Ureter (tissue), 1 donor: ENCODE measurements at regions not wholly inside any gene's neighbourhood (a gene's known extent, or its start where the extent isn't known, plus 50 kb on each side); places are given as distances from the start of the nearest gene placed in this dataset.
A peak's percentile ranks its signal among the peaks of the same experiment; 100 is the strongest.
"Not testable (repeated sequence)": the region's sequence is repeated elsewhere in the genome, so short reads cannot be mapped to it uniquely, and the experiment has no call there.

Experiments
- DNase-seq: peaks from one replicate; pipeline ENCODE4 v3.0.0-alpha.2; 2020; ENCODE audit warnings: low spot score
- donor health status: DM: yes; HTN: yes; CAD: no.

- DNase-seq = peak; percentile 51
These were observed 56.6 kb upstream of the GOLGA8N start for GRCh38 chr15:32536507-32537172.

GRCh38 chr15:32536057-32536493, 57.2 kb upstream of the GOLGA8N start:
- DNase-seq = not testable (repeated sequence)

- DNase-seq = not testable (repeated sequence)
These were observed 57.9 kb upstream of the GOLGA8N start for GRCh38 chr15:32535150-32535898.

GRCh38 chr15:32522900-32523299, 67.5 kb upstream of the GOLGA8O start:
- DNase-seq = not testable (repeated sequence)

GRCh38 chr15:32522421-32522820, 67.0 kb upstream of the GOLGA8O start:
- DNase-seq = not testable (repeated sequence)

- DNase-seq = not testable (repeated sequence)
These were observed 63.5 kb upstream of the GOLGA8O start for GRCh38 chr15:32518976-32519375.

- not testable (repeated sequence) for DNase-seq
These were observed 62.6 kb upstream of the GOLGA8O start for GRCh38 chr15:32518013-32518412.

GRCh38 chr15:32516954-32517353, 61.5 kb upstream of the GOLGA8O start:
- DNase-seq = not testable (repeated sequence)

GRCh38 chr15:32513378-32513777, 57.9 kb upstream of the GOLGA8O start:
- not testable (repeated sequence) for DNase-seq

- not testable (repeated sequence) for DNase-seq
These were observed 54.6 kb upstream of the GOLGA8O start for GRCh38 chr15:32510027-32510426.

- not testable (repeated sequence) for DNase-seq
These were observed 52.6 kb upstream of the GOLGA8O start for GRCh38 chr15:32508081-32508480.

GRCh38 chr15:32506787-32507186, 51.4 kb upstream of the GOLGA8O start:
- not testable (repeated sequence) for DNase-seq

GRCh38 chr15:32505633-32506032, 50.2 kb upstream of the GOLGA8O start:
- not testable (repeated sequence) for DNase-seq
